Neuronal stem cell (in vitro differentiated cells): ENCODE measurements at regions not wholly inside any gene's neighbourhood (a gene's known extent, or its start where the extent isn't known, plus 50 kb on each side); places are given as distances from the start of the nearest gene placed in this dataset.

Experiments
- DNase-seq: peaks from one replicate; pipeline ENCODE4 v3.0.0-alpha.2; 2013; ENCODE audit warnings: low spot score
- H2AFZ ChIP-seq: one replicate; pipeline ENCODE4 v1.6.1; 2013; ENCODE audit warnings: mild to moderate bottlenecking, low read length, inconsistent platforms
- H2AK5ac ChIP-seq: 2 replicates; pipeline ENCODE4 v1.6.1; 2013; ENCODE audit warnings: low read depth, mild to moderate bottlenecking, inconsistent platforms, low read length, moderate library complexity, mixed read lengths
- H2BK120ac ChIP-seq: 2 replicates; pipeline ENCODE4 v1.6.1; 2013; ENCODE audit warnings: low read depth, mild to moderate bottlenecking, inconsistent platforms, low read length, moderate library complexity, mixed read lengths
- H2BK12ac ChIP-seq: one replicate; pipeline ENCODE4 v1.6.1; 2013; ENCODE audit warnings: low read length, inconsistent platforms
- H2BK15ac ChIP-seq: 2 replicates; pipeline ENCODE4 v1.6.1; 2013; ENCODE audit warnings: mild to moderate bottlenecking, low read length, inconsistent platforms, mixed read lengths
- H2BK5ac ChIP-seq: one replicate; pipeline ENCODE4 v1.6.1; 2013; ENCODE audit warnings: inconsistent platforms, mild to moderate bottlenecking, low read length, moderate library complexity
- H3K14ac ChIP-seq: one replicate; pipeline ENCODE4 v1.6.1; 2013; ENCODE audit warnings: low read length, inconsistent platforms
- H3K18ac ChIP-seq: 2 replicates; pipeline ENCODE4 v1.6.1; 2013; ENCODE audit warnings: low read length, inconsistent platforms
- H3K23ac ChIP-seq: 2 replicates; pipeline ENCODE4 v1.6.1; 2013; ENCODE audit warnings: low read depth, mild to moderate bottlenecking, mixed read lengths, low read length, inconsistent platforms; ENCODE audit not compliant: poor library complexity
- H3K27ac ChIP-seq: replicated peaks from 3 replicates; pipeline ENCODE4 v1.5.1; 2013; ENCODE audit warnings: low read length, inconsistent platforms
- H3K27me3 ChIP-seq, 3 experiments: 2 replicates each; pipeline ENCODE4 v1.6.1; 2013; ENCODE audit warnings: low read length in 3 of 3, mild to moderate bottlenecking in 2 of 3, inconsistent platforms in 1 of 3, low read depth in 1 of 3, mixed read lengths in 1 of 3, moderate library complexity in 1 of 3; ENCODE audit not compliant: control insufficient read depth in 3 of 3, insufficient read depth in 3 of 3
- H3K36me3 ChIP-seq, 2 donors: replicated peaks in 1 of 2; 2 replicates each; pipeline ENCODE4 v1.6.1; 2013; ENCODE audit warnings: low read length in 2 of 2; ENCODE audit not compliant: control insufficient read depth in 2 of 2, insufficient read depth in 2 of 2
- H3K4ac ChIP-seq: 2 replicates; pipeline ENCODE4 v1.6.1; 2013; ENCODE audit warnings: inconsistent platforms, mild to moderate bottlenecking, low read length, moderate library complexity
- H3K4me1 ChIP-seq, 2 donors: 1 replicate in 1 of 2; 2 replicates in 1 of 2; pipeline ENCODE4 v1.6.1; 2013; ENCODE audit warnings: low read length in 2 of 2, low read depth in 1 of 2; ENCODE audit not compliant: control insufficient read depth in 2 of 2, insufficient read depth in 1 of 2
- H3K4me2 ChIP-seq: one replicate; pipeline ENCODE4 v1.6.1; 2013; ENCODE audit warnings: mild to moderate bottlenecking, low read length, inconsistent platforms; ENCODE audit not compliant: insufficient read depth, poor library complexity, severe bottlenecking
- H3K4me3 ChIP-seq, 2 donors: 2 replicates each; pipeline ENCODE4 v1.5.1; 2013; ENCODE audit warnings: low read length in 2 of 2, mild to moderate bottlenecking in 2 of 2, inconsistent platforms in 1 of 2, moderate library complexity in 1 of 2
- H3K79me1 ChIP-seq: one replicate; pipeline ENCODE4 v1.6.1; 2013; ENCODE audit warnings: low read depth, mild to moderate bottlenecking, inconsistent platforms, low read length, moderate library complexity
- H3K9ac ChIP-seq: one replicate; pipeline ENCODE4 v1.6.1; 2013; ENCODE audit warnings: mild to moderate bottlenecking, low read depth, low read length, inconsistent platforms; ENCODE audit not compliant: poor library complexity
- H3K9me3 ChIP-seq, 2 donors: replicated peaks in 1 of 2; 2 replicates each; pipeline versions ENCODE3 to v1.6.1; 2013; ENCODE audit warnings: low read length in 2 of 2, mild to moderate bottlenecking in 2 of 2, inconsistent platforms in 1 of 2, low read depth in 1 of 2, mixed read lengths in 1 of 2, moderate library complexity in 1 of 2; ENCODE audit not compliant: control insufficient read depth in 2 of 2, insufficient read depth in 1 of 2
- H4K8ac ChIP-seq: one replicate; pipeline ENCODE4 v1.6.1; 2013; ENCODE audit warnings: low read depth, mild to moderate bottlenecking, inconsistent platforms, low read length, moderate library complexity
- H4K91ac ChIP-seq: one replicate; pipeline ENCODE4 v1.6.1; 2013; ENCODE audit warnings: low read length, low read depth, mild to moderate bottlenecking, inconsistent platforms; ENCODE audit not compliant: poor library complexity
- WGBS, 2 donors: extraction: QIAGEN DNeasy Blood & Tissue Kit; methylation state at CpG; one replicate each; pipeline ENCODE4 v1.1.7; 2013; ENCODE audit warnings: missing lambda C conversion rate in 2 of 2, mixed read lengths in 1 of 2; ENCODE audit not compliant: insufficient read length in 2 of 2, insufficient replicate concordance in 1 of 2; ENCODE audit errors: extremely low coverage in 2 of 2; 5-methylcytosine and 5-hydroxymethylcytosine counted together

DNA sequence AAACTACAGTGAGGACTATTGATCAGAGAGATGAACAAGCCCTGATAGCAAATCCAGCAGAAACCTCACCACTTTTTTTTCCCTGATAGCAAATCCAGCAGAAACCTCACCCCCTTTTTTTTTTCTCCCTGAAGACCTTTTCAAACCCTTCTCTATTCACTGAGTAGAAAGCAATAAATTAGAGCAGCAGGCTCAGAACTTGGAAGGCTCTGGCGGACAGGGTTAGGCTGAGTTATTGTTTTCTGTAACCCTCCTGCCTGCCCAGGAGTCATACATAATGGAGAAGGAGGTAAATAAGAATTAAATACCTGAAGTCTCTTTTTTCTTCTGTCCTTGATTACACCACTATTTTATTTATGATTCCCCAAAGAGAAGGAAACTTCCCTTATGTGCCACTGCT lies 136.3 kb upstream of the SNX2 start:
- Histone ChIP-seq H2BK120ac (no peak overlapping the region), H3K27ac (no peak overlapping the region), H4K8ac (no peak overlapping the region), H4K91ac (no peak overlapping the region), H3K9ac (no peak overlapping the region), H3K4me3 (no peak overlapping the region), H2BK12ac (no peak overlapping the region), H3K4me1 (peaks cover 0 to 5% of the 10 kb centered on the region in 2 donors), H2BK5ac (no peak overlapping the region), H2BK15ac (no peak overlapping the region), H3K27me3 (no peaks in the 10 kb centered on the region), H3K4ac (no peak overlapping the region), H3K9me3 (peaks cover 0 to 2% of the 10 kb centered on the region in 2 donors), H3K23ac (no peak overlapping the region), H3K4me2 (no peak overlapping the region), H3K79me1 (no peaks in the 10 kb centered on the region), H3K36me3 (no peaks in the 10 kb centered on the region), H2AK5ac (no peak overlapping the region), H3K18ac (no peak overlapping the region), H2AFZ (no peak overlapping the region), H3K14ac (no peak overlapping the region)
- no CpG with 5 or more reads among the region's 1 CpG for WGBS, 2 donors
- no peak for DNase-seq

DNA sequence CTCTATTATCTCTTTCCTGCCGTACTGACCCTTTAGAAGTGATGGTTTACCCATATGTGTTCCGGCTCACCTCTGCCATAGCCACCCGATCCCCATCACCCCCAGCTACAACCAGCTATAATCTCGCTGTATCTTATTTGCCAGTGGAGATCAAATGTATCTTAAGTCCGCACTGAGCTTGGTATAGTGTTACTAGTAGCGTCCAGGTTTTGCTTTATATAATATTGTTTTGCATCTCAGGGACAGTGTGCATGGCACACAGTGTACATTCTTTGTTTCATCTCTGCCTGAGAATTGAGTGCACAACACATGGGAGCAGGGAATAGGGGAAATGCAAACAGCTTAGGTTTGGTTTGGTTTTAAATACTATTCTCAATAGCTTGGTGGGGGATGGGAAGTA lies 135.8 kb upstream of the SNX2 start:
- Histone ChIP-seq H3K27ac (no peak overlapping the region), H3K4me3 (no peak overlapping the region), H2AK5ac (no peak overlapping the region), H2BK15ac (no peak overlapping the region), H3K36me3 (no peaks in the 10 kb centered on the region), H2AFZ (no peak overlapping the region), H3K79me1 (no peaks in the 10 kb centered on the region), H3K27me3 (no peaks in the 10 kb centered on the region), H4K8ac (no peak overlapping the region), H3K4me1 (peaks cover 0 to 5% of the 10 kb centered on the region in 2 donors), H4K91ac (no peak overlapping the region), H2BK5ac (no peak overlapping the region), H3K14ac (no peak overlapping the region), H3K18ac (no peak overlapping the region), H2BK12ac (no peak overlapping the region), H3K4ac (no peak overlapping the region), H3K4me2 (no peak overlapping the region), H3K9me3 (peaks cover 0 to 2% of the 10 kb centered on the region in 2 donors), H3K23ac (no peak overlapping the region), H2BK120ac (no peak overlapping the region), H3K9ac (no peak overlapping the region)
- DNase-seq, result no peak
- WGBS, 2 donors, result no CpG with 5 or more reads among the region's 6 CpGs

DNA sequence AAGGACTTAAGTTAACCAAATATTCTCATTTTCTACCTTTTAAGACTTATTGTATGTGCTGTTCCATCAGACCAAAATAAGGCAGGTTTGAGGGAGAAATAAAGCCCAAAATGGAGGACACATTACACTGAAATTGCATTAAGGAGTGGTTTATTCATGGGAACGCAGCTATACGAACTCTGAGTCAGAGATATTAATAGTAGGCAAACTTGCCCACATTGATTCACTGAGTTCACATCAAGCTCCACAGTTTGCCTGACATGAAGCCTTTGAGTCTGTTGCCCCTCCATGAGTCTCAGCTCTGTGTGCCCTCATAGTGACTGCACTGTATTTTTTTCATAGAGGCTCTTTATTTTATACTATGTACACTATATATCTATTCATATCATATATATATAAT lies 135.0 kb upstream of the SNX2 start:
- no peak overlapping the region for H2BK5ac ChIP-seq
- H2AK5ac ChIP-seq, result no peak overlapping the region
- H3K27me3 ChIP-seq, result no peaks in the 10 kb centered on the region
- no peak for DNase-seq
- no peak overlapping the region for H3K4me2 ChIP-seq
- no peak overlapping the region for H3K9ac ChIP-seq
- H2BK12ac ChIP-seq, result no peak overlapping the region
- WGBS, 2 donors, result no CpG with 5 or more reads among the region's 2 CpGs
- H3K4ac ChIP-seq, result no peak overlapping the region
- no peak overlapping the region for H2AFZ ChIP-seq
- no peak overlapping the region for H2BK120ac ChIP-seq
- H3K27ac ChIP-seq, result no peak overlapping the region
- H4K91ac ChIP-seq, result no peak overlapping the region
- no peak overlapping the region for H3K14ac ChIP-seq
- no peak overlapping the region for H3K4me3 ChIP-seq
- peaks cover 0 to 5% of the 10 kb centered on the region in 2 donors for H3K4me1 ChIP-seq
- H3K18ac ChIP-seq, result no peak overlapping the region
- H4K8ac ChIP-seq, result no peak overlapping the region
- peaks cover 0 to 2% of the 10 kb centered on the region in 2 donors for H3K9me3 ChIP-seq
- H3K79me1 ChIP-seq, result no peaks in the 10 kb centered on the region
- no peak overlapping the region for H2BK15ac ChIP-seq
- H3K23ac ChIP-seq, result no peak overlapping the region
- H3K36me3 ChIP-seq, result no peaks in the 10 kb centered on the region

DNA sequence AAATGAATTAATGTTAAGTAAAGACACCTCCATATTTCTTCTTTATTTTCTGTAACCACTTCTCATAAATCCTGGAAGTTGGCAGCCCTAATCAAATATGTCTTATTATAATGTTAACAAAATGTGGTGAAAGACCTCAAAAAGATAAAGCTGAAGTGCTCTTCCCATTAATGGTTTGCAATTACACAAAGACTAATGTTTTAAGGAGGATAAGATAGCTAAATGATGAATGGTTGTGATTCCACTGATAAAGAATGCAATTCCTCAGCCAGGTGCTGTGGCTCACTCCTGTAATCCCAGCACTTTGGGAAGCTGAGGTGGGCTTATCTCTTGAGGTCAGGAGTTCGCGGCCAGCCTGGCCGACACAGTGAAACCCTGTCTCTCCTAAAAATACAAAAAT lies 125.8 kb upstream of the SNX2 start:
- Histone ChIP-seq H2BK15ac (no peak overlapping the region), H2BK120ac (no peak overlapping the region), H3K4me3 (no peak overlapping the region), H2AK5ac (no peak overlapping the region), H3K79me1 (no peaks in the 10 kb centered on the region), H3K9ac (no peak overlapping the region), H4K8ac (no peak overlapping the region), H3K9me3 (no peaks in the 10 kb centered on the region), H3K36me3 (no peaks in the 10 kb centered on the region), H2BK12ac (no peak overlapping the region), H4K91ac (no peak overlapping the region), H2AFZ (no peak overlapping the region), H3K18ac (no peak overlapping the region), H3K4me1 (no peaks in the 10 kb centered on the region), H3K14ac (no peak overlapping the region), H3K23ac (no peak overlapping the region), H3K27ac (no peak overlapping the region), H3K4me2 (no peak overlapping the region), H2BK5ac (no peak overlapping the region), H3K27me3 (no peaks in the 10 kb centered on the region), H3K4ac (no peak overlapping the region)
- no peak for DNase-seq
- no CpG with 5 or more reads among the region's 3 CpGs for WGBS, 2 donors
